HEK293T (cell line): ENCODE measurements at regions not wholly inside any gene's neighbourhood (a gene's known extent, or its start where the extent isn't known, plus 50 kb on each side); places are given as distances from the start of the nearest gene placed in this dataset.

Source experiments
- BHLHE40 ChIP-seq: fragments of 450-650 bp; IDR thresholded peaks from 2 replicates; pipeline ENCODE4 v1.6.1; 2016; ENCODE audit warnings: mild to moderate bottlenecking, moderate library complexity, borderline replicate concordance
- CTBP1 ChIP-seq: fragments of 450-650 bp; IDR thresholded peaks from 2 replicates; pipeline ENCODE4 v1.6.1; 2016; ENCODE audit warnings: borderline replicate concordance
- ELF4 ChIP-seq: fragments of 450-650 bp; IDR thresholded peaks from 2 replicates; pipeline ENCODE4 v1.6.1; 2017; ENCODE audit warnings: antibody characterized with exemption
- FOXA1 ChIP-seq: fragments of 450-650 bp; IDR thresholded peaks from 2 replicates; pipeline ENCODE4 v1.6.1; 2016; ENCODE audit warnings: mild to moderate bottlenecking
- FOXK2 ChIP-seq: fragments of 450-650 bp; IDR thresholded peaks from 2 replicates; pipeline ENCODE4 v1.6.1; 2016; ENCODE audit warnings: mild to moderate bottlenecking
- NFRKB ChIP-seq: fragments of 450-650 bp; IDR thresholded peaks from 2 replicates; pipeline ENCODE4 v1.6.1; 2016; ENCODE audit warnings: mild to moderate bottlenecking, moderate library complexity
- PKNOX1 ChIP-seq: fragments of 450-650 bp; IDR thresholded peaks from 2 replicates; pipeline ENCODE4 v1.6.1; 2016
- SP1 ChIP-seq: fragments of 450-650 bp; IDR thresholded peaks from 2 replicates; pipeline ENCODE4 v1.6.1; 2017
- SUZ12 ChIP-seq: fragments of 450-650 bp; IDR thresholded peaks from 2 replicates; pipeline ENCODE4 v1.6.1; 2016; ENCODE audit warnings: mild to moderate bottlenecking

GRCh38 chr5:141778683-141779082, 96.7 kb upstream of the ARAP3 start:
- TF ChIP-seq CTBP1 (no peak), FOXK2 (no peak), SUZ12 (no peak), NFRKB (no peak), SP1 (no peak), FOXA1 (no peak), PKNOX1 (no peak), BHLHE40 (no peak), ELF4 (no peak)
